ENCODE measurements at regions not wholly inside any gene's neighbourhood (a gene's known extent, or its start where the extent isn't known, plus 50 kb on each side); places are given as distances from the start of the nearest gene placed in this dataset.

GRCh38 chr12:39040275-39040674, 134.9 kb upstream of the CPNE8 start:
- no peak for TF ChIP-seq ZBTB33 (IDR thresholded peaks at IDR 0.05; ENCODE audit: borderline replicate concordance, low read depth)
- no peak for TF ChIP-seq CTCF (IDR thresholded peaks at IDR 0.05)
- no peak for TF ChIP-seq EP300 (IDR thresholded peaks at IDR 0.05; ENCODE audit: borderline replicate concordance in 1 of 2, low read depth in 1 of 2, low read length in 1 of 2)
- no peak for TF ChIP-seq POLR2AphosphoS5 (IDR thresholded peaks at IDR 0.05; ENCODE audit: low read depth, low read length)
- TF ChIP-seq ELF1 (IDR thresholded peaks at IDR 0.05) = no peak
- no peak for TF ChIP-seq USF2 (IDR thresholded peaks at IDR 0.05; ENCODE audit: borderline replicate concordance, low read depth, low read length)

Data from SK-N-SH (cell line).